GM21447 (cell line): ENCODE measurements at regions not wholly inside any gene's neighbourhood (a gene's known extent, or its start where the extent isn't known, plus 50 kb on each side); places are given as distances from the start of the nearest gene placed in this dataset.
"Not testable (repeated sequence)": the region's sequence is repeated elsewhere in the genome, so short reads cannot be mapped to it uniquely, and the experiment has no call there.

Source experiments
- ATAC-seq: cut with Tn5 transposase; IDR thresholded peaks from one replicate; pipeline ENCODE4 v1.9.1; 2021; ENCODE audit not compliant: unreplicated experiment

DNA sequence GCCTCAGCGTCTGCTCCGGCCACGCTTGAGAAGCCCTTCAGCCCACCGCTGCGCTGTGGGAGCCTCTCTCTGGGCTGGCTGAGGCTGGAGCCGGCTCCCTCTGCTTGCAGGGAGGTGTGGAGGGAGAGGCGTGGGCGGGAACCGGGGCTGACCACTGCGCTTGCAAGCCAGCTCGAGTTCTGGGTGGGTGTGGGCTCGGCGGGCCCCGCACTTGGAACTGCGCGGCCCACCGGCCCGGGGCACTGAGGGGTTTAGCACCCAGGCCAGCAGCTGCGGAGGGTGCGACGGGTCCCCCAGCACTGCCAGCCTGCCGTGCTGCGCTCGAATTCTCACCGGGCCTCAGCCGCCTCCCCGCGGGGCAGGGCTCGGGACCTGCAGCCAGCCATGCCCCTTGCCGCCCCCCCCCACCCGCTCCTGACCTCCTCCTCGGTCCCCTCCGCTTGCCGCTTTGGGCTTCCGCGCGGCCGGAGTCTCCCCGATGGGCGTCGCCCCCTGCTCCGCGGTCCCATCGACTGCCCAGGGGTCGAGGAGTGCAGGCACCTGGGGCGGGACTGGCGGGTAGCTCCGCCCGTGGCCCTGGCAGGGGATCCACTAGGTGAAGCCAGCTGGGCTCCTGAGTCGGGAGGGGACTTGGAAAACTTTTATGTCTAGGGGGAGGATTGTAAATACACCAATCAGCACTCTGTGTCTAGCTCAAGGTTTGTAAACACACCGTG lies 106.7 kb downstream of the RAP2B start:
- no peak for ATAC-seq

GRCh38 chr3:153269730-153270129 lies 107.7 kb downstream of the RAP2B start:
- ATAC-seq: no peak

DNA sequence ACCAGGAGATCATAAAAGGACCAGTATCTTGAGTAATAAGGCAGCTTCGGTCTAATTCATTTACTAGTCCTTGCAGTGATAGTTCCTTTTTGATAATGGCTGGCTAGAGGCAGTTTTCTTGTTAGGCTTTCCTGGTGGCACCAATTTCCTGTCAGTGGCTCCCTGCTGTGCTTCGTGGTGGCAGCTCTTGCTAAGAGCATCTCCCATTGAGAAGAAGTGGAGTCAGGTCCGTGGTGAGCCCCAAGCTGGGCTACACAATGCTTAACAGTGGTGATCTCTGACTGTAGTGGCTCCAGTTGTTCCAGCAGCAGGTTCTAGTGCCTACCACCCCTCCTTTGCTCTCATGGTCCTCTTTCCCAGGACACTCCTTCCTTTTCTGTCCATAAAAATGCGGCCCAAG lies 111.2 kb downstream of the RAP2B start:
- ATAC-seq: no peak

DNA sequence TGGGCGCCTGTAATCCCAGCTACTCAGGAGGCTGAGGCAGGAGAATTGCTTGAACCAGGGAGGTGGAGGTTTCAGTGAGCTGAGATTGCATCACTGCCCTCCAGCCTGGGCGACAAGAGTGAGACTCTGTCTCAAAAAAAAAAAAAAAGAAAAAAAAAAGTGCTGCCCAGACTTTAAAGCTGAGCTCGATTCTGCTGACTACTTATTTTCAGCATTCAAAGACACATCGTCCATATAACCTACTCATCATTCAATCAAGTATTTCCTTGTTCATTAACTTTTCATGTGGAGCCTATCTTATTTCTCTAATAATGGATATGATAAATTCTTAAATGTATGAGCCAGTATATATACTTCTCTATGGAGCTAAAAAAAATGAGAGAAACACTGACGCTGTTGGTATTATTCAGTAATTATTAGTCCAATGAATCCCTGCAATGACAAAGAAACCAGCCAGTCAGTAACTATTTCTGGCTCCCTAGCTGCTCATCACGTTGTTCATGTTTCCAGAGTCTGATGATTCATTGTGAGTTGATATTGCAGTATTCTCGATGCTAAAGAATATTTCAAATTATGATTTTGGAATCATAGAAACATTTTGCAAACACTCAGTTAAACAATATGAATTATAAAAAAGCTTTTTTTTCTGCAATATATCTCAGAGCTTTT lies 111.9 kb downstream of the RAP2B start:
- ATAC-seq: no peak

DNA sequence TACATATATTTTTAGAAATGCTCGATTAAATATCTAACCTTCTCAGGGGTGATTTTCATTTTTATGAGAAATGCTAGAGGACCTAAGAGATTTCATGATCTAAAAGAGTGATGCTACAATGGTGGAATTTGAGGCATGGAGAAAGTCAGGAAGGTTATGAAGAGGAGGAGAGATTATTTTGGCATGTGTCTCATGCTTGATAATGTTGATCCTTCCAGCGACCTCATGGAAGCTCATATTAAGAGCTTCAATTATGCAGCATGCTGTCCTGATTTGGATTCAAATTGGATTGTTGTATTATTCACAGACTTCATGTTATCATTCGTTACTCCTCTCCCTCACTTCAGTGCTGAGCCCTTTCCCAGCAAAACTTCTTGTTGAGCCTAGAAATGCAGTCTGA lies 112.5 kb downstream of the RAP2B start:
- ATAC-seq: no peak

- no peak for ATAC-seq
These were observed 113.5 kb downstream of the RAP2B start for GRCh38 chr3:153275514-153275913.

GRCh38 chr3:153277029-153277428 lies 115.0 kb downstream of the RAP2B start:
- no peak for ATAC-seq

- not testable (repeated sequence) for ATAC-seq
These were observed 119.4 kb downstream of the RAP2B start for GRCh38 chr3:153281236-153281997.

GRCh38 chr3:153282355-153282754 lies 120.3 kb downstream of the RAP2B start:
- no peak for ATAC-seq

GRCh38 chr3:153284282-153284938 lies 122.4 kb downstream of the RAP2B start:
- ATAC-seq: no peak

- ATAC-seq: no peak
These were observed 123.2 kb downstream of the RAP2B start for GRCh38 chr3:153285194-153285641.

DNA sequence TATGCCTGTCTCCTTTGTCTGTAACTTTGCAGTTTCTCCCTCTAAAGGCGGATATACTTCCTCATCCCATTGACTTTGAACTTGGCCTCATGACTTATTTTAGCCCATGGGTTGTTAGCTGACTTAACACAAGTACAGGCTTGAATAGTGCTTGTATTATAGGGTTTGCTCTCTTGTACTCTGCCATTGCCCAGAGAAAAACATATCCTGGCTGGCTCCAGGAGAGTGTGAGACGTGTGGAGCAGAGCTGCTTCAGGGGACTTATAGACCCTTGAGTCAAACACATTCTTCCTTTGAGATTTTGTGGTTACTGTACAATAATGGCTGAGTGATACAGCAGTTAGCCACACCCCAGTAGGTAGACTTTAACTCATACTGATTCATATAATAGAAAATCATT lies 124.0 kb downstream of the RAP2B start:
- ATAC-seq: no peak

GRCh38 chr3:153287017-153287416 lies 125.0 kb downstream of the RAP2B start:
- no peak for ATAC-seq

- ATAC-seq: no peak
These were observed 127.3 kb downstream of the RAP2B start for GRCh38 chr3:153289334-153289808.

GRCh38 chr3:153290268-153291015 lies 128.4 kb downstream of the RAP2B start:
- no peak for ATAC-seq

DNA sequence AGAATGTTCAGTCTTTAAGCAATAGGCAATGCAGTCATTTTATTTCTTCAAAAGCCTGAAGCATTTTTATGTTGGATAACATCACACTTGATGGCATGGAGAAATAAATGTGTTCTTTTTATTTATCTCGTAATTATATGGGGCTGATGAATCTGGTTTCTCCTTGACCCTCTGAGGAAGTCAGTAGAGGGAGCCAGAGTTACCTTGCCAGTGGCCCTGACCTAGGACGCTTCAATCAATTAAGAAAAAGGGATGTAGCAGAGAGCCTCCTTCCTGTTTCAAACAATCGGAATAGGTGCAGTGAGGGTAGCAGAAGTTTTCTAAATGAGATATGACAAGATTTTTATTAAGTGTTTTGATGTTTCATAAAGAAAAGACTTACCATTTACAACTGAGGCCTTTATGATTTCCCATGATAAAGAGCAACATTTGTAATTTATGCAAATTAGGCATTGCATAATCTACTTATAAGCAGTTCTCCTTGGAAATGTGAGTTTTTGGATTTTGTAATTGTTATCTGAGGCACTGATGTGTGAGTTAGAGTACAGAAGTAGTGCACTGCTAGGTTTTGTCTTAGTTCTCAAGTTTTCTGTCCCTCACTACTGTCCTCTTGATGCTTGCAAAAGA lies 129.1 kb downstream of the RAP2B start:
- ATAC-seq: no peak

- ATAC-seq: no peak
These were observed 131.2 kb downstream of the RAP2B start for GRCh38 chr3:153293265-153293664.

DNA sequence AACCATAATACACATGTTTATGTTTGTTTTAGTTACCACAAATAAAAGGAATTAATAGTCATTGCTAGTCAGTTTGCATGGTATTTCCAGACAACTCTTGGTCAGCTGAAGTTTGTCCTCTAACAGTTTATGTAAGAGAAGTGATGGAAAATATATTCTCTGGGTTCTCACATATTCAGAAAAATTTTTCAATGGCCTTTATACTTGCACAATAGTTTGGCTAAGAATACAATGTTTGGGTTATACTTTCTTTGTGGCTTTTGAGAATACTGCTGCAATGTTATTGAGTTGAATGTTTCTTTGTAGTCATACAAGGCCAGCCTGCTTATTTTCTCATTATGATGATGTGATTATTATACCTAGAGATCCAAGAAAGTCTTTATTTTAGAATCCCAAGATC lies 133.9 kb downstream of the RAP2B start:
- no peak for ATAC-seq

DNA sequence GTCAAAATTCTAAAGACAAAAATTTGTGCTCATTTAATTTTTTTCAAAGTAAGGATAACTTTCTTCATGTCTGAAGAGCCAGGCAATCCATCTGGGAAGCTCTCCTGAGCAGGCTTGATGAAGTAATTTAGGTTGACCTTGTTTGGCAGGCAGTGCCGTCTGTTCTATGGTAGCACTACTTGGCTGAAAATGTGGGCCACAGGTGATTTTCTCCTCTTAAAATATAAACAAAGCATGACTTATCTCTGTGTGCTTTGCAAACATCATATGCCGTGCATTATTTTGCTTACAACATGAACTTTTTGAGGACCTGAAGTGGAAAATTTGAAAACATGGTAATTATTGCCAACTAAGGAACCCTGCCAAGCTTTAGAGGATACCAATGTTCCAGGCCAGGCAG lies 143.2 kb downstream of the RAP2B start:
- no peak for ATAC-seq

- ATAC-seq: no peak
These were observed 149.5 kb downstream of the RAP2B start for GRCh38 chr3:153311541-153311940.
